HG03558 (cell line): ENCODE measurements at regions not wholly inside any gene's neighbourhood (a gene's known extent, or its start where the extent isn't known, plus 50 kb on each side); places are given as distances from the start of the nearest gene placed in this dataset.

Experiments
- ATAC-seq: cut with Tn5 transposase; IDR thresholded peaks from one replicate; pipeline ENCODE4 v1.9.1; 2021; ENCODE audit warnings: moderate number of reproducible peaks; ENCODE audit not compliant: unreplicated experiment; ENCODE audit errors: extremely low read depth

GRCh38 chr1:82245345-82246014, 444.7 kb downstream of the ADGRL2 start:
- no peak for ATAC-seq

DNA sequence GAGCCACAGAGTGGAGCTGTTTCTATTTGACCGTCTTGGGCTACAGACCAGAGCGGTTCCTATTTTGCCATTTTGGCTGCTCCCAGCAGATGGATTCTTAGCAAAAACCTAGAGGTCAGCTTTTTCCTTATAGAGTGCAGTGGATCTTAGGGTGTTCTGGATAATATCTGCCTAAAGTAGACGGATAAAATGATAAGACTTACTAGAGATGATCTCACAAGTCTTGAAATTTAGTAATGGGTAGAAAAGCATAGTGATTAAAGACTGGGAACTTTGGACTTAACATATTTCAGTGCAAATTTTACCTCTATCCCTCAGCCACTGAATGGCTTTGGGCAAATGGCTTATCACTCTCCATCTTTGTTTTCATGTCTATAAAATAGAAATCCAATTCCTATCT, 439.8 kb downstream of the ADGRL2 start:
- no peak for ATAC-seq

GRCh38 chr1:82230667-82231066, 429.9 kb downstream of the ADGRL2 start:
- ATAC-seq = no peak

GRCh38 chr1:82227306-82228095, 426.8 kb downstream of the ADGRL2 start:
- ATAC-seq = no peak

GRCh38 chr1:82226186-82226505, 425.4 kb downstream of the ADGRL2 start:
- ATAC-seq = no peak

- no peak for ATAC-seq
These were observed 424.9 kb downstream of the ADGRL2 start for GRCh38 chr1:82225421-82226185.

DNA sequence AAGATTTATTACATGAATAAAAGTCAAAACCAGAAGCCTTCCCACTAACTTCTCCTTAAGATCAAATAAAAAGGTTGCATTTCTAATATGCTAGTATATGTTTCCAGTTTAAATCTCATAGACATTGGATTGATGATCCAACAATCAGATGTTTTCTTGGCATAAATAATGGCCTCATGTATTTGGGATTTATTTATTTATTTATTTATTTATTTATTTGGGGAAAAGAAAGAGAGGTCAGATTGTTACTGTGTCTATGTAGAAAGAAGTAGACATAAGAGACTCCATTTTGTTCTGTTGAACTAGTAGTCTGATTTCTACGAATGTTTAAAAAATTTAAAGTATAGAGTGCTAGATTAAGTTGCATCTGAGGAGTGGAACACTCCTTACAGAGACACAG, 422.4 kb downstream of the ADGRL2 start:
- no peak for ATAC-seq

DNA sequence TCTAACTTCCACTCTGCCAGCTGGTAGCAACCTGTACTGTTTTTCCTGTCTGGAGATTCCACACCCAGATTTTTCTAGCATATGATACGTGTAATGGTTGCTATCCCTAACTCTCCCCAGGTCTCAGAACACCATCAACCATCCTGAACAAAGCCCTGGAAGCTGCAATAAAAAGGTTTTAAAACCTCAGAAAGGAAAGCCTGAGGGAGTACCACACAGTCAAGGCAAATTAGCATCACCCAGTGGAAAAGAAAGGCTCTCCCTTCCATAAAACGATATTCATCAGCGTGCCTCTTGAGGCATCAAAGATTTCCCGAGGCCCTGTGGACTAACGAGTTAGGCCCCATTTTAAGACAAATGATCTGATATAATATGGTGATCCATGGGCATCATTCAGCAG, 421.0 kb downstream of the ADGRL2 start:
- ATAC-seq = no peak

- ATAC-seq = no peak
These were observed 420.0 kb downstream of the ADGRL2 start for GRCh38 chr1:82220754-82221153.

GRCh38 chr1:82219841-82220240, 419.1 kb downstream of the ADGRL2 start:
- no peak for ATAC-seq

- no peak for ATAC-seq
These were observed 418.1 kb downstream of the ADGRL2 start for GRCh38 chr1:82218846-82219245.

GRCh38 chr1:82215853-82216175, 415.1 kb downstream of the ADGRL2 start:
- ATAC-seq = no peak

DNA sequence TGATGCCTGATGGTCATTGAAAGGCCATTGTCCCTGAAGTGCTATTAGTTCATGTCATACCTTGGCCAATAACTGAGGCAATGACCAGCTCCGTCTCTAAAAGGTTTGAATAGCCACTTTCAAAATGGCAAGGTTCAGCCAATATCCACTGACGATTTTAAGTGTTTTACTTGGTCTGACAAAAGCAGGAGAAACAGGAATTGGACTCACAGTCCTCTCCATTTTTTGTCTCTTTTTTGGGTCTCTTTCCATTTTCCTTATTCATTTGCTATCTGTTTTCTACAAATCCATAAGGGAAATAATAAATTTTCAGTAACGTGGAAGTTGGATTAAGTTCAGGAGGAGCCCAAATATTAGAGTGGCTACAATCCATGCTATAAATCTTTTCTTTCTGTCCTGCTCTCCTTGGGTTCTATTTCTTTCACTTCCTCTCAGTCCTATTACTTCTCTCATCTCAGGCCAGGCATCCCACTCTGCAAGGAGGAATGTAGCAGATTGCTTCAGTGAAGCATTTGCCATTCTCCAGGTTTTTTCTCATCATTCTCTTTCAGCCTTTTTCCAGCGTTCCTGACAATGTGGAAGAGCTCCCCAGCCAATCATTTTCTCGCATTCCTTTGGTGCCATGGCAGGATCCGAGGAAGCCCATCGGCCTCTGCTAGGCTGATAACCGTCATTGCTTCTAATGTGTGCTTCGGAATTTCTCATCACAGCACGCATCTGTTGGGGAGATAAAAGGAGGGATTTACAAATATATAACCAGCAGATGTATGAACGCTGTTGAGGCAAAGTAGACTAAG, 414.5 kb downstream of the ADGRL2 start:
- ATAC-seq = no peak

DNA sequence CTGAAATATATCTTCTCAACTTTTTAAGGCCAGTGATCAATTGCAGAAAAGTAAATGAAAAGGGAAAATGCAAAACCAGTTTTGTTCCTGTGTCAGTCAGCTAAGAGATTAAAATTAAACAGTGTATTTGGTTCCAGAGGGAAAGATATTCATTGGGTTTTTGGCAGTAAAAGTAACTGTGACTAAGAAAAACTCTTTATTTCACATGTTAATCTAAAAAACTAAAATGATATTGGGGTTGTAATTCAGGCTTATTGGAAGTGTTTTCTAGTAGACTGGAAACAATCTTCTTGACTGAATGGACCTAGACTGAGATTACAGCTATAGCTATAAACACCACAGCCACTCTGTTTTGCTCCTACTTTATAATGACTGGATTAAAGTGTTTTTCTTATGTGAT, 413.9 kb downstream of the ADGRL2 start:
- no peak for ATAC-seq

GRCh38 chr1:82197606-82198005, 396.9 kb downstream of the ADGRL2 start:
- no peak for ATAC-seq

GRCh38 chr1:82195245-82195644, 394.5 kb downstream of the ADGRL2 start:
- ATAC-seq = no peak

GRCh38 chr1:82185084-82185483, 384.4 kb downstream of the ADGRL2 start:
- ATAC-seq = no peak

DNA sequence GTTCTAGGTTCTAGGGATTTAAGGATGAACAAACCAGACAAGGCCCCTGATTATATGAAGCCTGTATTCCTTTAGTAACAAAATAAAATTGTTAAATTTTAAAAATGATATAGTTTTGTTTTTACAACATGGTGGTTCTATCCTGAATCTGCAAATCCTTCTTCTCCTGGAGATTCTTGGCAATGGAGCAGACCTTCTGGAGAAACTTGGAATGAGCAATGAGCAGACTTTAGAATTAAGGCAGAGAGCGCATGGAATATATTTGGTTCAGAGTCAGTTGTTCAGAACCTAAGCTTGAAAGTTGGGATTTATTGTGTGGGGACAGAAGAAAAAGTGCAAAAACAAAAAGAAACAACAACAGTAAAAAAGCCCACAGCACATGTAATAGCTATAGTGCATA, 381.1 kb downstream of the ADGRL2 start:
- ATAC-seq = no peak

- no peak for ATAC-seq
These were observed 378.4 kb downstream of the ADGRL2 start for GRCh38 chr1:82179131-82179530.

DNA sequence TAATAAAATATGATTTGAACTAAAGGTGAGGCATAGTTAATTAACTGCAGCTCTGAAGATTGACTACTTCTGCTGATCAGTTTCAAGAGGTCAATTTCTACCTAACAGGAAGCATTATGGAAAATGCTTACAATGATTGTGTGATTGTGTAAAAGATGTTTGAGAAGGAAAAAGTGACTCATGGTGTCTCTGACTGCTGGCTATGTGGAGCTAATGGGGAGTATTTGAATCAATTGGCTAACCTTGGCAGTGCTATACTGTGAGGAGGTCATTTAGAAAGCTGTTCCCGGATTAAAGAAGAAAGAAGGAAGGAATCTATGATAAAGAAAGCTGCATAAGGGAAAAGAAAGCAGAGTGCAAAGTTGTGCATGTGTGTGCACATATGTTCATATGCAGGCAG, 376.5 kb downstream of the ADGRL2 start:
- no peak for ATAC-seq

DNA sequence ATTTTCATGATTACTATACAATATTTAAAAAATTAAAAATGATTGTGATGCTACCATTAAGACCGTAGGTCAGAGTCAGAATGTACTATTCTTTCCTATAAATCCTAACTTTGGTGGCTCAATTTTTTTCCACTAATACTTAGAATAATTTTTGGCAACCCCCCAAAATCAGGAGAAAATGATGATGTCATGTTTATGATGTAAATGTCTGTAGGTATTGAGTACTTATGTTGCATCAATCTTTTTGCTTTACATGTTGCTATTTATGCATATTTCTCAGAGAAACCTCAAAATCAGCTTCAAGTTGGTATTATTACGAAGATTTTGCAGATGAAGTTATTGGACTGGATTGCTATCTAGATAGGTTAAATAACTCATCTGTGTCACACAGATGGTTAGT, 371.2 kb downstream of the ADGRL2 start:
- ATAC-seq = no peak
